GM12874 (cell line): ENCODE measurements at regions not wholly inside any gene's neighbourhood (a gene's known extent, or its start where the extent isn't known, plus 50 kb on each side); places are given as distances from the start of the nearest gene placed in this dataset.

ENCODE experiments used
- CTCF ChIP-seq: IDR thresholded peaks from 2 replicates; pipeline ENCODE4 v1.5.1; 2011; ENCODE audit warnings: low read depth, mild to moderate bottlenecking, control low read depth, low read length, moderate library complexity; ENCODE audit not compliant: insufficient read depth

GRCh38 chrX:36916941-36917340 is 91.2 kb upstream of the FAM47C start:
- TF ChIP-seq CTCF = no peak

- TF ChIP-seq CTCF = no peak
Measured at GRCh38 chrX:36927712-36928111, 80.5 kb upstream of the FAM47C start.

GRCh38 chrX:36930491-36930890 is 77.7 kb upstream of the FAM47C start:
- TF ChIP-seq CTCF = no peak

GRCh38 chrX:36947214-36947613 is 61.0 kb upstream of the FAM47C start:
- TF ChIP-seq CTCF = no peak

GRCh38 chrX:36950495-36951253 is 57.5 kb upstream of the FAM47C start:
- no peak for TF ChIP-seq CTCF

- no peak for TF ChIP-seq CTCF
Measured at GRCh38 chrX:36957425-36958328, 50.5 kb upstream of the FAM47C start.
